ENCODE measurements at regions not wholly inside any gene's neighbourhood (a gene's known extent, or its start where the extent isn't known, plus 50 kb on each side); places are given as distances from the start of the nearest gene placed in this dataset.

GRCh38 chr1:59004755-59005154 lies 220.9 kb upstream of the JUN start:
- no peak for DNase-seq (ENCODE audit: low spot score)
- Mint-ChIP-seq H3K4me1 (ENCODE audit: unreplicated experiment) (peaks cover 5% of the 10 kb centered on the region), H3K27ac (ENCODE audit: unreplicated experiment) (no peak overlapping the region), H3K9me3 (ENCODE audit: unreplicated experiment) (no peaks in the 10 kb centered on the region), H3K27me3 (ENCODE audit: unreplicated experiment) (no peaks in the 10 kb centered on the region), H3K4me3 (ENCODE audit: unreplicated experiment) (no peak overlapping the region), H3K36me3 (ENCODE audit: low read depth, unreplicated experiment) (no peaks in the 10 kb centered on the region)
- no peak for TF ChIP-seq CTCF (IDR thresholded peaks at IDR 0.05; ENCODE audit: unreplicated experiment)

- no peaks in the 10 kb centered on the region for H3K9me3 Mint-ChIP-seq (ENCODE audit: unreplicated experiment)
- H3K36me3 Mint-ChIP-seq (ENCODE audit: low read depth, unreplicated experiment): no peaks in the 10 kb centered on the region
- no peak for TF ChIP-seq CTCF (IDR thresholded peaks at IDR 0.05; ENCODE audit: unreplicated experiment)
- no peak overlapping the region for H3K4me3 Mint-ChIP-seq (ENCODE audit: unreplicated experiment)
- peaks cover 5% of the 10 kb centered on the region for H3K4me1 Mint-ChIP-seq (ENCODE audit: unreplicated experiment)
- H3K27ac Mint-ChIP-seq (ENCODE audit: unreplicated experiment): no peak overlapping the region
- no peak for DNase-seq (ENCODE audit: low spot score)
- no peaks in the 10 kb centered on the region for H3K27me3 Mint-ChIP-seq (ENCODE audit: unreplicated experiment)
Observed at GRCh38 chr1:59005491-59006288, 221.8 kb upstream of the JUN start.

- Mint-ChIP-seq H3K27me3 (ENCODE audit: unreplicated experiment) (no peaks in the 10 kb centered on the region), H3K9me3 (ENCODE audit: unreplicated experiment) (no peaks in the 10 kb centered on the region), H3K4me1 (ENCODE audit: unreplicated experiment) (peaks cover 5% of the 10 kb centered on the region), H3K27ac (ENCODE audit: unreplicated experiment) (no peak overlapping the region), H3K4me3 (ENCODE audit: unreplicated experiment) (no peak overlapping the region), H3K36me3 (ENCODE audit: low read depth, unreplicated experiment) (no peaks in the 10 kb centered on the region)
- DNase-seq (ENCODE audit: low spot score): no peak
- no peak for TF ChIP-seq CTCF (IDR thresholded peaks at IDR 0.05; ENCODE audit: unreplicated experiment)
Observed at GRCh38 chr1:59006289-59006658, 222.4 kb upstream of the JUN start.

GRCh38 chr1:59006932-59007331 lies 223.1 kb upstream of the JUN start:
- no peak overlapping the region for H3K4me3 Mint-ChIP-seq (ENCODE audit: unreplicated experiment)
- no peaks in the 10 kb centered on the region for H3K9me3 Mint-ChIP-seq (ENCODE audit: unreplicated experiment)
- no peaks in the 10 kb centered on the region for H3K27me3 Mint-ChIP-seq (ENCODE audit: unreplicated experiment)
- H3K36me3 Mint-ChIP-seq (ENCODE audit: low read depth, unreplicated experiment): no peaks in the 10 kb centered on the region
- no peak overlapping the region for H3K27ac Mint-ChIP-seq (ENCODE audit: unreplicated experiment)
- H3K4me1 Mint-ChIP-seq (ENCODE audit: unreplicated experiment): peaks cover 5% of the 10 kb centered on the region
- no peak for DNase-seq (ENCODE audit: low spot score)
- TF ChIP-seq CTCF (IDR thresholded peaks at IDR 0.05; ENCODE audit: unreplicated experiment): no peak

GRCh38 chr1:59007429-59007819 lies 223.6 kb upstream of the JUN start:
- Mint-ChIP-seq H3K27me3 (ENCODE audit: unreplicated experiment) (no peaks in the 10 kb centered on the region), H3K9me3 (ENCODE audit: unreplicated experiment) (no peaks in the 10 kb centered on the region), H3K36me3 (ENCODE audit: low read depth, unreplicated experiment) (no peaks in the 10 kb centered on the region), H3K4me3 (ENCODE audit: unreplicated experiment) (no peak overlapping the region), H3K27ac (ENCODE audit: unreplicated experiment) (no peak overlapping the region), H3K4me1 (ENCODE audit: unreplicated experiment) (peaks cover 5% of the 10 kb centered on the region)
- TF ChIP-seq CTCF (IDR thresholded peaks at IDR 0.05; ENCODE audit: unreplicated experiment): no peak
- no peak for DNase-seq (ENCODE audit: low spot score)

All from endothelial cell (in vitro differentiated cells).